ENCODE measurements at regions not wholly inside any gene's neighbourhood (a gene's known extent, or its start where the extent isn't known, plus 50 kb on each side); places are given as distances from the start of the nearest gene placed in this dataset.

DNA sequence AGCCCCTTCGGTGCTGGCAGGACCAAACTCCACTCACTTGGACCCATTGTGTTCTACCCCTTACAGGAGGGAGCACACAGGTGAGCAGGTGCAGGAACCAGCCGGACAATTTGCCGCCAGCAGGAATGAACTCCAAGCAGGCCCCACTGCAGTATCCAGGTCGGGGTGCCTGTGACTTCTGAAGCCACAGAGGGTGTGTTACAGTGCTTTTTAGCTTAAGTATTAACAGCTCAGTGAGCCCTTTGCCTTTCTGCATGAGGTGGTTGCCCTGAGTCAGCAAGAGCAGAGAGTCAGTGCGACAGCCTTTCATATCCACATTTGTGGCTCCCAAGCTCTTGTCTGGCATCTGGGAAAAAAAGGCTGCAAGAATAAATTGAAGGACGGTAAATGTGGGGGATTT lies 366.6 kb upstream of the LRRC4C start:
- Histone ChIP-seq H3K27ac (ENCODE audit: low read depth, low read length) (no peak overlapping the region), H3K4me3 (ENCODE audit: low read length) (no peak overlapping the region), H3K27me3 (ENCODE audit: control insufficient read depth, insufficient read depth, low read length) (no peaks in the 10 kb centered on the region), H3K4me1 (ENCODE audit: control insufficient read depth, insufficient read depth, low read length) (no peaks in the 10 kb centered on the region), H3K9ac (ENCODE audit: low read length) (no peak overlapping the region), H3K36me3 (ENCODE audit: control insufficient read depth, insufficient read depth, low read length) (no peaks in the 10 kb centered on the region)

DNA sequence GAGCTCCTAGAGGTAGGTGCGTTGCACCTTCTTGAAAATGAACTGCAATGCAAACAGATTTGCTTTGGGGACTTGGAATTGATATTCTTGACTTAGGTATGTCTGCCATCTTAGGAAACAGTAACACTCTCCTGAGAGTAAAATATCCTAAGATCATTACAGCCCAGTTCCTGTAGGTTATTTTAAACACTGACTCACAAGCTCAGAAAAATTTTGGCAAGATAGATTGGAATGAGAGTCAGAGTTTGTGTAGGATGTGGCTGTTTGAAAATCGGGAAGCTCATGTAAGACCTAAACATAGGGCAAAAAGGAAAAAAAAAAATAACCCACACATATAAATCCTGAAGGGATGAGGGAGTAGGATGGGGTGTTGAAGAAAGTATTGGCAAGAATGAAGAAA lies 377.0 kb upstream of the LRRC4C start:
- no peak overlapping the region for H3K27ac ChIP-seq (ENCODE audit: low read depth, low read length)
- H3K36me3 ChIP-seq (ENCODE audit: control insufficient read depth, insufficient read depth, low read length) = no peaks in the 10 kb centered on the region
- H3K9ac ChIP-seq (ENCODE audit: low read length) = no peak overlapping the region
- H3K4me1 ChIP-seq (ENCODE audit: control insufficient read depth, insufficient read depth, low read length) = no peaks in the 10 kb centered on the region
- H3K4me3 ChIP-seq (ENCODE audit: low read length) = no peak overlapping the region
- H3K27me3 ChIP-seq (ENCODE audit: control insufficient read depth, insufficient read depth, low read length) = no peaks in the 10 kb centered on the region

DNA sequence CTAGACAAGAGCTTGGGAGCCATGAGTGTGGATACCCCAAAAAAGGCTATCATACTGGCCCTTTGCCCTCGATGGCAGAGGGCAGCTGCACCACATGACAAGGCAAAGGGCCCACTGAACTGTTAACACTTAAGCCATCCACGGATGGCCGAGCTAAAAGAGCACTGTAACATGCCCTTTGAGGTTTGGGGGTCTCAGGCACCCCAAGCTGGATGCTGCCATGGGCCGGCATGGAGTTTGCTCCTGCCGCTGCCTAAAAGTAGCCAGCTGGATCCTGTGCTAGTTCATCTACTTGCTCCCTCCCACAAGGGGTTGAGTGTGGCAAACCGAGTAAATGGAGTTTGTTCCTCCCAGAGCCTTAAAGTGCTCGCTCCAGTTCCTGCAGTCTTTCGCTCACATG lies 383.2 kb upstream of the LRRC4C start:
- Histone ChIP-seq H3K4me1 (ENCODE audit: control insufficient read depth, insufficient read depth, low read length) (no peaks in the 10 kb centered on the region), H3K27me3 (ENCODE audit: control insufficient read depth, insufficient read depth, low read length) (no peaks in the 10 kb centered on the region), H3K4me3 (ENCODE audit: low read length) (no peak overlapping the region), H3K9ac (ENCODE audit: low read length) (no peak overlapping the region), H3K27ac (ENCODE audit: low read depth, low read length) (no peak overlapping the region), H3K36me3 (ENCODE audit: control insufficient read depth, insufficient read depth, low read length) (no peaks in the 10 kb centered on the region)

DNA sequence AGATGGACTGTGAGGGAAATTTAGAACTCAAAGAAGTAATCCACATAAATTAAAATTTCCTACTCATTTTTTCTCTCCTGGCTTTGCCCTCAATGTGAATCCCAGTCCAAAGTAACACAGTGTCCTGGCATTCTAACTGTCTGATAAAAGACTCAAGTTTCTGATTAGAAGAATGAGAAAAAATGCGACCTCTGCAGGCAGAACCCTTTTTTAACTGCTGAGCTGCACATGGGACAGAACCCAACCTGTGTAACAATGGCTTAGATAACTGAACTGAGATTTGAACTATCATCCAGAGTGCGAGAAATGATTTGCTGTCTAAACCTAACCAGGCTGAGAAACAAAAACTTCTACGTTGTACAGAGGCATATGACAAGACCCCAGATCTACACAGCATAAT lies 385.6 kb upstream of the LRRC4C start:
- no peaks in the 10 kb centered on the region for H3K27me3 ChIP-seq (ENCODE audit: control insufficient read depth, insufficient read depth, low read length)
- H3K4me1 ChIP-seq (ENCODE audit: control insufficient read depth, insufficient read depth, low read length) = no peaks in the 10 kb centered on the region
- H3K4me3 ChIP-seq (ENCODE audit: low read length) = no peak overlapping the region
- H3K27ac ChIP-seq (ENCODE audit: low read depth, low read length) = no peak overlapping the region
- H3K36me3 ChIP-seq (ENCODE audit: control insufficient read depth, insufficient read depth, low read length) = no peaks in the 10 kb centered on the region
- no peak overlapping the region for H3K9ac ChIP-seq (ENCODE audit: low read length)

DNA sequence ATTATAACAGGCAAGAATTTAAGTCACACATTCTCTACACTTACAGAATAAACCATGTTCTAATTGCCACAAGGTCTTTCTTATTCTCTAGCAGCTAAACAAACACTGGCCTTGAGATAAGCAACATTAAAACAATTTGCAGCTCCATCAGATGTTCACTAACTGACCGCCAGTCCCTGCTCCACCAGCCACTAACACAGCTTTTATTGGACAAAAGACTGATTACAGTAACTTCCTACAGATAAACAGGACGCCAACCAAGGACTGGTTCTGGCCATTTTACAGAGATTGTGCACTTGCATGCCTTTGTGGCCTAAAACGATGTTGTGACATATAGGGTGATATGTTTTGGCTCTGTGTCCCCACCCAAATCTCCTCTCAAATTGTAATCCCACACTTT lies 388.9 kb upstream of the LRRC4C start:
- H3K36me3 ChIP-seq (ENCODE audit: control insufficient read depth, insufficient read depth, low read length) = no peaks in the 10 kb centered on the region
- no peaks in the 10 kb centered on the region for H3K27me3 ChIP-seq (ENCODE audit: control insufficient read depth, insufficient read depth, low read length)
- no peak overlapping the region for H3K9ac ChIP-seq (ENCODE audit: low read length)
- H3K27ac ChIP-seq (ENCODE audit: low read depth, low read length) = no peak overlapping the region
- no peaks in the 10 kb centered on the region for H3K4me1 ChIP-seq (ENCODE audit: control insufficient read depth, insufficient read depth, low read length)
- H3K4me3 ChIP-seq (ENCODE audit: low read length) = no peak overlapping the region

DNA sequence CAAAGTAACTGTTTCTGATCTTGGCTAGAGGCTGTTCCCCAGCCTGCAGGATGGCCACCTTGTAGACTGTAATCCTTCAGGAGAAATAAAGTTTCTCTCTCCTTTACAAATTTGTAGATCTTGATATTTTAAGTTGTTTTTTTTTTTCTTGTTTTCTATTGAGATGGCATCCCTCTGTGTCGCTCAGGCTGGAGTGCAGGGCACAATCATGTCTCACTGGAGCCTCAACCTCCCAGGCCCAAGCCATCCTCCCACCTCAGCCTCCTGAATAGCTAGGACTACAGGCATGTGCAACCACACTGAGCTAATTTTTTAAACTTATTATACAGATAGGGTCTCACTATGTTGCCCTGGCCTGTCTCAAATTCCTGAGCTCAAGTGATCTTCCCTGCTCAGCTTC lies 389.8 kb upstream of the LRRC4C start:
- H3K4me1 ChIP-seq (ENCODE audit: control insufficient read depth, insufficient read depth, low read length) = no peaks in the 10 kb centered on the region
- no peaks in the 10 kb centered on the region for H3K27me3 ChIP-seq (ENCODE audit: control insufficient read depth, insufficient read depth, low read length)
- no peaks in the 10 kb centered on the region for H3K36me3 ChIP-seq (ENCODE audit: control insufficient read depth, insufficient read depth, low read length)

DNA sequence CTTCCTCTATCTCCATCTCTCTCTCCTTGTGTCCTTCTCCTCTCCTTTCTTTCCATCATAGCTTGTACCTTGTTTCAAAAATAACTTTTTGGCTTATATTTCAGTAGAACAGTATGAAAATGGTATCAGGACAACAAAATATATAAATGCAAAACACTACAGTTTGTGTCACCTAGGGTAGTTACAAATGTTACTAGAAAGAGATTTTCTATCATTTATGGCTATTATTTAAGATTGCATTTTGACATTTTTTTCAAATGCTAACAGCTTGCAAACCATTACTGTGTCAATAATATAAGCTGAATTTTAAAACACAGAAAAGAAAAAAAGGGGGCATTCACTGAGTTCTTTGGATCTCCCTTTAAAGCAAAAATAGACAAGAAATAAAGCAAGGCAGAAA lies 392.3 kb upstream of the LRRC4C start:
- no peak overlapping the region for H3K4me3 ChIP-seq (ENCODE audit: low read length)
- H3K27ac ChIP-seq (ENCODE audit: low read depth, low read length) = no peak overlapping the region
- H3K36me3 ChIP-seq (ENCODE audit: control insufficient read depth, insufficient read depth, low read length) = no peaks in the 10 kb centered on the region
- no peak overlapping the region for H3K9ac ChIP-seq (ENCODE audit: low read length)
- no peaks in the 10 kb centered on the region for H3K27me3 ChIP-seq (ENCODE audit: control insufficient read depth, insufficient read depth, low read length)
- no peaks in the 10 kb centered on the region for H3K4me1 ChIP-seq (ENCODE audit: control insufficient read depth, insufficient read depth, low read length)

More for the DNA sequence above, 389.8 kb upstream of the LRRC4C start:
- Histone ChIP-seq H3K4me3 (ENCODE audit: low read length) (no peak overlapping the region), H3K27ac (ENCODE audit: low read depth, low read length) (no peak overlapping the region), H3K9ac (ENCODE audit: low read length) (no peak overlapping the region)

DNA sequence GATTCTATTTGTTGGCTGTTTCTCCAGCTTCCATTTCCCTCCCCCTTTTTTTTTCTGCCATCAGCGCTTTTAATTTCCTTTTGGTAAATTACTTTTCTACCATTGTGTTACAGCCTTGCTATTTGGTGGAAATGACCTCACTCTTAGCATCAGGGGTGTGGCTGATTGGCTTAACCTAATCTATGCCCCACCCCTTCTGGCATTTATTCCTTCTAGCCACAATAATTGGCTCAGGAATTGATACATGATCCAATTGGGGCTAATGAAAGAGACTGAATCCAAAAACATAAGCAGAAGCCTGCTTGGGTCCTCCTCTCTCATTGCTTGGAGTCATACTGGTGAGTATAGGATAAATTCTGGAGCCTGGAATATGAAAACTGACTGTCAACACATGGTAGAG lies 402.4 kb upstream of the LRRC4C start:
- H3K4me3 ChIP-seq (ENCODE audit: low read length) = no peak overlapping the region
- H3K9ac ChIP-seq (ENCODE audit: low read length) = no peak overlapping the region
- H3K36me3 ChIP-seq (ENCODE audit: control insufficient read depth, insufficient read depth, low read length) = no peaks in the 10 kb centered on the region
- no peaks in the 10 kb centered on the region for H3K27me3 ChIP-seq (ENCODE audit: control insufficient read depth, insufficient read depth, low read length)
- H3K4me1 ChIP-seq (ENCODE audit: control insufficient read depth, insufficient read depth, low read length) = no peaks in the 10 kb centered on the region
- H3K27ac ChIP-seq (ENCODE audit: low read depth, low read length) = no peak overlapping the region

DNA sequence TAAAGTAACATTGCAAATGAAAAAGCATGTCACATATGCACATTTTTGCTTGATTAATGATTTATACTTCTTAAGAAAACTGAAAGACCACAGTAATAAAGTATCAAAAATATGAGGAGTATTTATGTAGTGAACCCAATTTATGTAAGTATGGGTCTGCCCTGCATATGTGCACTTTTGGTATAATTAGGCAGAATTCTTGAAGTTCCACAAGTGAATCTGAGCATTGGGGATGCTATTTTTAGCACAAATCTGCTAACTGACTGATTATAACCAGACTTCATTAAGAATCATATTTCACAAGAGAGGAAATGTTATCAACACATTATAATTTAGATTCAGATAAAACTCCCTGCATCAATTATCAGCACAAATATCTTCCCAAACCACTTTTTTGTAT lies 407.1 kb upstream of the LRRC4C start:
- H3K4me3 ChIP-seq (ENCODE audit: low read length) = no peak overlapping the region
- no peaks in the 10 kb centered on the region for H3K4me1 ChIP-seq (ENCODE audit: control insufficient read depth, insufficient read depth, low read length)
- no peaks in the 10 kb centered on the region for H3K27me3 ChIP-seq (ENCODE audit: control insufficient read depth, insufficient read depth, low read length)
- H3K9ac ChIP-seq (ENCODE audit: low read length) = no peak overlapping the region
- H3K36me3 ChIP-seq (ENCODE audit: control insufficient read depth, insufficient read depth, low read length) = no peaks in the 10 kb centered on the region
- no peak overlapping the region for H3K27ac ChIP-seq (ENCODE audit: low read depth, low read length)

DNA sequence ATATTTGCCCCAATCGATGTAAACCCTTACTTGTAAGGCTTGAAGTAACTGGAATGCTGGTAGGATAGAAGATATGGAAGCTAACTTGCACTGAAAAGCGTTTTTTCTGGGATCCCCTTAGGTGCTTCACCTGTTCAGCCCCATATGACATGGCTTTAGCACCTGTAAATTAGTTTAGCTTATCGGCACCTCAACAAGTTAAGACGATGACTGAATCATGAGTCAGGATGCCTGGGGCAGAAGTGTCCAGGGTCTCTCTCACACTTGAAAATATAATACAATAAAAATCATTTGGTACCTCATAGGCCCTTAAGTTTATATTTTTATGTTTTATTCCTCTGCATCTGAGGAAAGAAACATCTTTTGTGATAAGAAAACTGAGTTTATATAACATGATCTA lies 409.2 kb upstream of the LRRC4C start:
- Histone ChIP-seq H3K27ac (ENCODE audit: low read depth, low read length) (no peak overlapping the region), H3K4me1 (ENCODE audit: control insufficient read depth, insufficient read depth, low read length) (no peaks in the 10 kb centered on the region), H3K9ac (ENCODE audit: low read length) (no peak overlapping the region), H3K27me3 (ENCODE audit: control insufficient read depth, insufficient read depth, low read length) (no peaks in the 10 kb centered on the region), H3K36me3 (ENCODE audit: control insufficient read depth, insufficient read depth, low read length) (no peaks in the 10 kb centered on the region), H3K4me3 (ENCODE audit: low read length) (no peak overlapping the region)

DNA sequence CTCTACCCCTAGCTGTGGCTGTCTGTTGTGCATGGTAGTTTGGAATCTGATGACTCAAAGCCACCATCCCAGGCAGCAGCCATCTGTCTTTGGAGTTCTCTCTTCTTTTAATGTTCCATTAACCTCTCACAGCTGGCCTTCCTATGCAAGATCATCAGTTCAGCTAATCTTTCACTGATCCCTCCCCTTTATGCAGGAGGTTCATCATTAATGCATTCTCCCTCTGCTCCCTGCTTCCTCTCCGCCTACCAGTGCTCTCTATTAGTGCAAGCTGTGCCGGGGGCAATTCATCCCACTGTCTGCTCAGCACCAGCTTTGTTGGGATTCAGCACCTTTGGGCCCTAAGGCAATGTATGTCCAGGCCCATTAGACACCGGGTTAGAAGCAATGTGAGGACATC lies 413.0 kb upstream of the LRRC4C start:
- H3K4me3 ChIP-seq (ENCODE audit: low read length) = no peak overlapping the region
- no peaks in the 10 kb centered on the region for H3K4me1 ChIP-seq (ENCODE audit: control insufficient read depth, insufficient read depth, low read length)
- no peaks in the 10 kb centered on the region for H3K36me3 ChIP-seq (ENCODE audit: control insufficient read depth, insufficient read depth, low read length)
- no peaks in the 10 kb centered on the region for H3K27me3 ChIP-seq (ENCODE audit: control insufficient read depth, insufficient read depth, low read length)
- no peak overlapping the region for H3K27ac ChIP-seq (ENCODE audit: low read depth, low read length)
- no peak overlapping the region for H3K9ac ChIP-seq (ENCODE audit: low read length)

DNA sequence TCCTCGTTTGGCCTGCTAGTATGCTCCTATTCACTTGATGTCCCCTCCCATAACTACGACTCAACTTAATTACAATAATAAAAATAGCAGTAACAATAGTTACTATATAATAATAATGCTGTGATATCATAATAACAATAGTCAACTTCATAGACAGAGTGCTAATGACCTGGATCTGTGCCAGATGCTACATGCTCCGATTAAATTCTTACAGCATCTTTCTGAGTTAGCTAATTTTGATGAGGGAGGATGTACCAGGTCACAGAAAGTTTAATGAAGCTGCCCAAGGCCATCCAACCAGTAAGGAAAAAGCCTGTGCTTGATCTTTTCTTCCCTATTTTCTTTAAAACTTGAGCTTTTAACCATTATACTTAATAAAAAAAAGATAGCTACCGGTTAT lies 413.4 kb upstream of the LRRC4C start:
- Histone ChIP-seq H3K27ac (ENCODE audit: low read depth, low read length) (no peak overlapping the region), H3K36me3 (ENCODE audit: control insufficient read depth, insufficient read depth, low read length) (no peaks in the 10 kb centered on the region), H3K4me3 (ENCODE audit: low read length) (no peak overlapping the region), H3K9ac (ENCODE audit: low read length) (no peak overlapping the region), H3K4me1 (ENCODE audit: control insufficient read depth, insufficient read depth, low read length) (no peaks in the 10 kb centered on the region), H3K27me3 (ENCODE audit: control insufficient read depth, insufficient read depth, low read length) (no peaks in the 10 kb centered on the region)

DNA sequence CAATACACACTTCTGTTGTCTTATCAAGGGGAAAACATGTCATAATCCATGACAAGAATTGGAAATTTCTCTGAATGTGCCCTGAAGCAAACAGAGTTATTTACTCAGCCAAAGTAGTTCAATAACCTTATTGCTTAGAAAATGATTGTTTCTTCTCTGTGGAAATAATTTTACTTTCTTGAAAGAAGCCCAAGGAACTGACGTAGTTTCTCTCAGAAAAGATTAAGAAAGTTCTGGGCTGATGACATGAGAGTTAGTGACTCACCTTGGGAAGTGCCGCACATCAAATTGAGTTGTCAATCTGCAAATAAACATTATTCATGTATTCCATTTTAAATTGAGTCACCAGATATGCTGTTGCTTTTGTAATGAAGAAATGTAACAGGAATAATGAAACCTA lies 418.6 kb upstream of the LRRC4C start:
- H3K4me1 ChIP-seq (ENCODE audit: control insufficient read depth, insufficient read depth, low read length) = no peaks in the 10 kb centered on the region
- no peaks in the 10 kb centered on the region for H3K27me3 ChIP-seq (ENCODE audit: control insufficient read depth, insufficient read depth, low read length)
- no peak overlapping the region for H3K27ac ChIP-seq (ENCODE audit: low read depth, low read length)
- H3K36me3 ChIP-seq (ENCODE audit: control insufficient read depth, insufficient read depth, low read length) = no peaks in the 10 kb centered on the region
- no peak overlapping the region for H3K4me3 ChIP-seq (ENCODE audit: low read length)
- no peak overlapping the region for H3K9ac ChIP-seq (ENCODE audit: low read length)

DNA sequence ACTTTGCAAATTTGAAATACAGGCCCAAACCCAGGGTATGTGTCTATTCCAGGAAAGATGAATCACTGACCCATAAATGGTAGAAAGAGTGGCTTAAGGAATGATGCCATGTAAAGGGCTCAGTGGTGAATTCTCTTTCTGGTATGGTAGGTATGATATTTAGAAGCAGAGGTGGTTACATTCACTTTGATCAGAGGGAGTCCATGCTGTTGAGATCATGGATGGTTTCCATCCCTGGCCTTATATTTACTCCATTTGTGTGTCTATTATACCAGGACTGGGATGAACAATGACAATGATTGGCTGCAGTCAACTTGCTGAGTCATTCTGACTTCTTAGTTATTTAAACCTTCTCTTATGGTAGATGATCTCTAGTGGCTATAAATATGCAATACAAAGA lies 419.8 kb upstream of the LRRC4C start:
- H3K9ac ChIP-seq (ENCODE audit: low read length) = no peak overlapping the region
- H3K4me1 ChIP-seq (ENCODE audit: control insufficient read depth, insufficient read depth, low read length) = no peaks in the 10 kb centered on the region
- H3K27ac ChIP-seq (ENCODE audit: low read depth, low read length) = no peak overlapping the region
- no peaks in the 10 kb centered on the region for H3K27me3 ChIP-seq (ENCODE audit: control insufficient read depth, insufficient read depth, low read length)
- no peak overlapping the region for H3K4me3 ChIP-seq (ENCODE audit: low read length)
- H3K36me3 ChIP-seq (ENCODE audit: control insufficient read depth, insufficient read depth, low read length) = no peaks in the 10 kb centered on the region

Measured in rectal smooth muscle tissue (tissue), 1 donor.